ENCODE measurements at regions not wholly inside any gene's neighbourhood (a gene's known extent, or its start where the extent isn't known, plus 50 kb on each side); places are given as distances from the start of the nearest gene placed in this dataset.

GRCh38 chr12:73629893-73630831 is 907.5 kb upstream of the ATXN7L3B start:
- TF ChIP-seq POLR2A (IDR thresholded peaks at IDR 0.05; ENCODE audit: extremely low read depth, insufficient read length) = no peak
- TF ChIP-seq CTCF (IDR thresholded peaks at IDR 0.05; ENCODE audit: low read depth, low read length) = no peak
- no peak for TF ChIP-seq MAX (IDR thresholded peaks at IDR 0.05; ENCODE audit: low read depth, low read length)
- TF ChIP-seq MYC (IDR thresholded peaks at IDR 0.05; ENCODE audit: low read depth, low read length) = no peak
